IMR-90 (cell line): ENCODE measurements at regions not wholly inside any gene's neighbourhood (a gene's known extent, or its start where the extent isn't known, plus 50 kb on each side); places are given as distances from the start of the nearest gene placed in this dataset.

Source experiments
- ATAC-seq: fragments of 200-7000 bp; cut with Tn5 transposase; 2 replicates; pipeline ENCODE4 v1.9.1; 2020; ENCODE audit warnings: low read depth, mild to moderate bottlenecking, moderate library complexity
- BruUV-seq: library from RNA; stranded (reverse); fragments of 400-500 nt; replicated peaks from 2 replicates; lab custom pipeline; 2021; lab: Mats Ljungman, UMichigan
- CTCF ChIA-PET: fragments of 300-600 bp; formaldehyde crosslinking; extraction: SDS; loops from one replicate; lab custom pipeline; 2021; ENCODE audit warnings: antibody characterized with exemption; lab: Yijun Ruan, JAX
- POLR2A ChIA-PET: fragments of 300-600 bp; sonication (Branson Sonifier 250); formaldehyde crosslinking; loops from one replicate; lab custom pipeline; 2022; ENCODE audit warnings: antibody characterized with exemption; ENCODE audit not compliant: unreplicated experiment; lab: Charles Lee
- DNase-seq: peaks from one replicate; pipeline ENCODE4 v3.0.0; 2013
- H2AFZ ChIP-seq: replicated peaks from 2 replicates; pipeline ENCODE3; 2013; ENCODE audit warnings: low read length, mild to moderate bottlenecking; ENCODE audit not compliant: poor library complexity
- H2AK5ac ChIP-seq: 2 replicates; pipeline ENCODE4 v1.6.1; 2013; ENCODE audit warnings: low read depth, low read length, inconsistent platforms
- H2AK9ac ChIP-seq: replicated peaks from 2 replicates; pipeline ENCODE3; 2013; ENCODE audit warnings: mild to moderate bottlenecking, low read depth, low read length, moderate library complexity; ENCODE audit not compliant: poor library complexity
- H2BK120ac ChIP-seq: 2 replicates; pipeline ENCODE4 v1.6.1; 2013; ENCODE audit warnings: low read depth, low read length, inconsistent platforms
- H2BK15ac ChIP-seq: 3 replicates; pipeline ENCODE4 v1.6.1; 2013; ENCODE audit warnings: low read depth, low read length, inconsistent platforms
- H2BK20ac ChIP-seq: 2 replicates; pipeline ENCODE4 v1.6.1; 2013; ENCODE audit warnings: low read depth, mild to moderate bottlenecking, inconsistent platforms, low read length, moderate library complexity
- H2BK5ac ChIP-seq: 2 replicates; pipeline ENCODE4 v1.6.1; 2013; ENCODE audit warnings: mild to moderate bottlenecking, low read depth, low read length, inconsistent platforms; ENCODE audit not compliant: poor library complexity, severe bottlenecking
- H3K14ac ChIP-seq: replicated peaks from 2 replicates; pipeline ENCODE4 v1.6.1; 2013; ENCODE audit warnings: low read depth, low read length, inconsistent platforms
- H3K18ac ChIP-seq: 2 replicates; pipeline ENCODE4 v1.6.1; 2013; ENCODE audit warnings: low read depth, low read length, control low read depth
- H3K23ac ChIP-seq: 2 replicates; pipeline ENCODE4 v1.6.1; 2013; ENCODE audit warnings: low read depth, low read length, inconsistent platforms
- H3K27ac ChIP-seq: 2 replicates; pipeline ENCODE4 v1.5.1; 2013; ENCODE audit warnings: mild to moderate bottlenecking, control low read depth, low read length; ENCODE audit not compliant: insufficient read depth
- H3K27me3 ChIP-seq: 2 replicates; pipeline ENCODE4 v1.6.1; 2013; ENCODE audit warnings: low read length; ENCODE audit not compliant: control insufficient read depth, insufficient read depth
- H3K36me3 ChIP-seq: 2 replicates; pipeline ENCODE4 v1.6.1; 2013; ENCODE audit warnings: low read length, mixed read lengths; ENCODE audit not compliant: control insufficient read depth, insufficient read depth
- H3K4ac ChIP-seq: 2 replicates; pipeline ENCODE4 v1.6.1; 2013; ENCODE audit warnings: low read depth, low read length, inconsistent platforms
- H3K4me1 ChIP-seq: 2 replicates; pipeline ENCODE4 v1.6.1; 2013; ENCODE audit warnings: low read length, mixed read lengths; ENCODE audit not compliant: control insufficient read depth, insufficient read depth
- H3K4me2 ChIP-seq: 2 replicates; pipeline ENCODE4 v1.6.1; 2013; ENCODE audit warnings: low read depth, mild to moderate bottlenecking, control low read depth, low read length, moderate library complexity
- H3K4me3 ChIP-seq: 2 replicates; pipeline ENCODE4 v1.5.1; 2013; ENCODE audit warnings: low read depth, mild to moderate bottlenecking, control low read depth, low read length, moderate library complexity; ENCODE audit not compliant: insufficient read depth
- H3K56ac ChIP-seq: 2 replicates; pipeline ENCODE4 v1.6.1; 2013; ENCODE audit warnings: low read length, inconsistent platforms; ENCODE audit not compliant: insufficient read depth; ENCODE audit errors: extremely low read depth
- H3K79me1 ChIP-seq, 2 experiments: 2 replicates each; pipeline ENCODE4 v1.6.1; 2013; ENCODE audit warnings: low read length in 2 of 2, inconsistent platforms in 1 of 2, low read depth in 1 of 2
- H3K9ac ChIP-seq: 2 replicates; pipeline ENCODE4 v1.6.1; 2013; ENCODE audit warnings: low read depth, low read length, control low read depth
- H3K9me1 ChIP-seq: 2 replicates; pipeline ENCODE4 v1.6.1; 2013; ENCODE audit warnings: low read length, inconsistent platforms; ENCODE audit not compliant: insufficient read depth
- H3K9me3 ChIP-seq: 2 replicates; pipeline ENCODE4 v1.6.1; 2013; ENCODE audit warnings: low read length; ENCODE audit not compliant: control insufficient read depth, insufficient read depth
- H4K20me1 ChIP-seq: 2 replicates; pipeline ENCODE4 v1.6.1; 2013; ENCODE audit warnings: low read length, inconsistent platforms; ENCODE audit not compliant: insufficient read depth
- H4K5ac ChIP-seq: 2 replicates; pipeline ENCODE4 v1.6.1; 2013; ENCODE audit warnings: mild to moderate bottlenecking, low read depth, low read length, control low read depth
- H4K8ac ChIP-seq, 2 experiments: 2 replicates each; pipeline ENCODE4 v1.6.1; 2013; ENCODE audit warnings: low read depth in 2 of 2, low read length in 2 of 2, control low read depth in 1 of 2, inconsistent platforms in 1 of 2
- H4K91ac ChIP-seq: 2 replicates; pipeline ENCODE4 v1.6.1; 2013; ENCODE audit warnings: low read depth, low read length, inconsistent platforms; ENCODE audit not compliant: insufficient read depth
- CEBPB ChIP-seq: IDR thresholded peaks from 2 replicates; pipeline ENCODE4 v1.6.1; 2012; ENCODE audit warnings: low read depth, low read length, improper control_type of control experiment
- SMC3 ChIP-seq: fragments of 150-350 bp; IDR thresholded peaks from 2 replicates; pipeline ENCODE4 v1.6.1; 2016; ENCODE audit warnings: low read depth, mild to moderate bottlenecking, antibody characterized with exemption, low read length, moderate library complexity
- WGBS, 2 experiments: methylation state at CpG; one replicate each; pipeline versions ENCODE4 v1.1.5 to v1.1.7; 2013; ENCODE audit warnings: missing lambda C conversion rate in 2 of 2; ENCODE audit not compliant: insufficient read length in 1 of 2; ENCODE audit errors: extremely low coverage in 2 of 2; 5-methylcytosine and 5-hydroxymethylcytosine counted together
- dilution Hi-C: fragments of 300-500 bp; cut with HindIII; formaldehyde crosslinking; loops from one replicate; pipeline ENCODE4 v1.14.3; 2018; ENCODE audit warnings: low sequenced_read_pairs; ENCODE audit not compliant: unreplicated experiment
- in situ Hi-C: fragments of 300-500 bp; cut with MboI; formaldehyde crosslinking; loops from 3 replicates; pipeline ENCODE4 v1.14.3; 2019; ENCODE audit warnings: low sequenced_read_pairs, inconsistent platforms, mixed read lengths
- intact Hi-C: fragments of 100-400 bp; cut with micrococcal nuclease; formaldehyde crosslinking; loops from 2 replicates; pipeline ENCODE4 v1.10.0; 2022

DNA sequence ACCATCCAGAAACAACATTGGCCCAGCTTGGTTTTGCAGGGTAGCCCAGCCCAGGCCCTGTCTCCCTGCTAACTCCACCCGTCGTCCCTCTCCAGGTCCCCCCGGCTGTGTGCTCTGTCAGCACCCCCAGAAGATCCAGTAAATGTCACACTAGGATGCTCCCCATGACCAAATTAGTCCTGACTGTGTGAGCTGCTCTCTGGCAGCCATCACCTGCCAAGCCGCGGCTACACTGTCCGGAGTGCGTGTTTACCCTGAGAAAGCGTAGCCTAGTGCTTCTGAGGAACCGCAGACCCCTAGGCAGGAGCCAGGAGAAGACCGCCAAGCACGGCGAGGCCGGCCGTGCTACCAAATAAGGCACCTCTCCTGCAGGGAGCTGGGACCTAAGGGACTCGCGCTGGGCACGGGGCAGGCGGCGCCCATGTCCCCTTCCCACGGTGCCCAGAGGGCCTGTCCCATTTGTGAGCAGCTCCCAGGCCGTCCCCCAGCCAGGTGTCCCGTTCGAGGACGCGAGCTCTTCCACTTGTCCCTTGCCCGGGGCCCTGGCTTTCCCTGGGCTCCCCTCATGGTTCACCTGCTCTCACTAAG, 849.9 kb downstream of the RNF144A start:
- no peak overlapping the region for H3K56ac ChIP-seq
- H3K9ac ChIP-seq, result no peak overlapping the region
- TF ChIP-seq SMC3 (no peak), CEBPB (no peak)
- no peak overlapping the region for H4K91ac ChIP-seq
- H2BK15ac ChIP-seq, result no peak overlapping the region
- no peaks in the 10 kb centered on the region for H3K9me1 ChIP-seq
- intact Hi-C loops, result no loop called here
- H2BK120ac ChIP-seq, result no peak overlapping the region
- H4K8ac ChIP-seq, result no peak overlapping the region
- H3K4me1 ChIP-seq, result no peaks in the 10 kb centered on the region
- H3K79me1 ChIP-seq, result no peaks in the 10 kb centered on the region
- H3K27ac ChIP-seq, result no peak overlapping the region
- no peak overlapping the region for H3K23ac ChIP-seq
- no peak overlapping the region for H2AK5ac ChIP-seq
- no TSS peak for BruUV-seq
- H2AFZ ChIP-seq, result no peak overlapping the region
- no peak overlapping the region for H3K14ac ChIP-seq
- ChIA-PET POLR2A (no interaction called here), CTCF (no interaction called here)
- DNase-seq, result no peak
- H2BK20ac ChIP-seq, result no peak overlapping the region
- 90% methylated on average over 15 of the region's 26 CpGs; no CpG with 5 or more reads in 1 of the 2 experiments for WGBS, 2 experiments
- no peak overlapping the region for H3K4me3 ChIP-seq
- no peak for ATAC-seq
- H3K27me3 ChIP-seq, result no peaks in the 10 kb centered on the region
- no peak overlapping the region for H3K4ac ChIP-seq
- H3K4me2 ChIP-seq, result no peak overlapping the region
- dilution Hi-C loops, result no loop called here
- H4K20me1 ChIP-seq, result no peaks in the 10 kb centered on the region
- H2BK5ac ChIP-seq, result no peak overlapping the region
- no peaks in the 10 kb centered on the region for H3K36me3 ChIP-seq
- no peak overlapping the region for H4K5ac ChIP-seq
- in situ Hi-C loops, result no loop called here
- H3K18ac ChIP-seq, result no peak overlapping the region
- no peak overlapping the region for H2AK9ac ChIP-seq
- H3K9me3 ChIP-seq, result peaks cover 3% of the 10 kb centered on the region
